ENCODE measurements at regions not wholly inside any gene's neighbourhood (a gene's known extent, or its start where the extent isn't known, plus 50 kb on each side); places are given as distances from the start of the nearest gene placed in this dataset.
"Not testable (repeated sequence)": the region's sequence is repeated elsewhere in the genome, so short reads cannot be mapped to it uniquely, and the experiment has no call there.

GRCh38 chr15:21271566-21271965 lies 168.7 kb downstream of the POTEB3 start:
- H3K4me1 Mint-ChIP-seq (ENCODE audit: low read depth), result peaks cover 22% of the 10 kb centered on the region
- no peaks in the 10 kb centered on the region for H3K27me3 Mint-ChIP-seq (ENCODE audit: insufficient read depth)
- H3K9me3 Mint-ChIP-seq, result peaks cover 17% of the 10 kb centered on the region
- no peak overlapping the region; the same call in 1 of the 2 replicates for H3K4me3 Mint-ChIP-seq
- 0 out of 2 replicates have a peak, but pooled peaks cover 7% of the 10 kb centered on the region for H3K36me3 Mint-ChIP-seq (ENCODE audit: low read depth)
- DNase-seq, result no peak
- no peak for TF ChIP-seq CTCF (IDR thresholded peaks at IDR 0.05)
- no peak overlapping the region; the same call in 1 of the 2 replicates for H3K27ac Mint-ChIP-seq

GRCh38 chr15:21270474-21270873 lies 169.8 kb downstream of the POTEB3 start:
- Mint-ChIP-seq H3K4me3 (no peak overlapping the region), H3K9me3 (peaks cover 17% of the 10 kb centered on the region), H3K36me3 (ENCODE audit: low read depth) (0 out of 2 replicates have a peak, but pooled peaks cover 7% of the 10 kb centered on the region), H3K27me3 (ENCODE audit: insufficient read depth) (no peaks in the 10 kb centered on the region), H3K27ac (no peak overlapping the region), H3K4me1 (ENCODE audit: low read depth) (peaks cover 22% of the 10 kb centered on the region)
- no peak for DNase-seq
- TF ChIP-seq CTCF (IDR thresholded peaks at IDR 0.05), result no peak

GRCh38 chr15:21269673-21270072 lies 170.6 kb downstream of the POTEB3 start:
- Mint-ChIP-seq H3K9me3 (peaks cover 17% of the 10 kb centered on the region), H3K4me1 (ENCODE audit: low read depth) (peaks cover 22% of the 10 kb centered on the region)
- not testable (repeated sequence) for DNase-seq; H3K36me3 Mint-ChIP-seq (ENCODE audit: low read depth); H3K4me3 Mint-ChIP-seq; H3K27ac Mint-ChIP-seq; H3K27me3 Mint-ChIP-seq (ENCODE audit: insufficient read depth)

- Mint-ChIP-seq H3K9me3 (peaks cover 19% of the 10 kb centered on the region), H3K27ac (no peak overlapping the region), H3K36me3 (ENCODE audit: low read depth) (0 out of 2 replicates have a peak, but pooled peaks cover 7% of the 10 kb centered on the region), H3K4me3 (no peak overlapping the region), H3K4me1 (ENCODE audit: low read depth) (peaks cover 22% of the 10 kb centered on the region), H3K27me3 (ENCODE audit: insufficient read depth) (no peaks in the 10 kb centered on the region)
- DNase-seq, result no peak
- TF ChIP-seq CTCF (IDR thresholded peaks at IDR 0.05), result no peak
Measured at GRCh38 chr15:21269121-21269520, 171.2 kb downstream of the POTEB3 start.

GRCh38 chr15:21268436-21268940 lies 171.8 kb downstream of the POTEB3 start:
- H3K9me3 Mint-ChIP-seq, result peaks cover 21% of the 10 kb centered on the region
- DNase-seq, result no peak
- H3K4me1 Mint-ChIP-seq (ENCODE audit: low read depth), result peaks cover 22% of the 10 kb centered on the region
- TF ChIP-seq CTCF (IDR thresholded peaks at IDR 0.05), result no peak
- H3K27ac Mint-ChIP-seq, result no peak overlapping the region
- H3K4me3 Mint-ChIP-seq, result no peak overlapping the region; the same call in 1 of the 2 replicates
- 0 out of 2 replicates have a peak, but pooled peaks cover 7% of the 10 kb centered on the region for H3K36me3 Mint-ChIP-seq (ENCODE audit: low read depth)
- H3K27me3 Mint-ChIP-seq (ENCODE audit: insufficient read depth), result no peaks in the 10 kb centered on the region

GRCh38 chr15:21267671-21268395 lies 172.5 kb downstream of the POTEB3 start:
- Mint-ChIP-seq H3K36me3 (ENCODE audit: low read depth) (0 out of 2 replicates have a peak, but pooled peaks cover 7% of the 10 kb centered on the region), H3K9me3 (peaks cover 22% of the 10 kb centered on the region), H3K4me3 (no peak overlapping the region), H3K27ac (no peak overlapping the region), H3K4me1 (ENCODE audit: low read depth) (peaks cover 22% of the 10 kb centered on the region), H3K27me3 (ENCODE audit: insufficient read depth) (no peaks in the 10 kb centered on the region)
- no peak for TF ChIP-seq CTCF (IDR thresholded peaks at IDR 0.05)
- no peak for DNase-seq
